ENCODE measurements at regions not wholly inside any gene's neighbourhood (a gene's known extent, or its start where the extent isn't known, plus 50 kb on each side); places are given as distances from the start of the nearest gene placed in this dataset.

DNA sequence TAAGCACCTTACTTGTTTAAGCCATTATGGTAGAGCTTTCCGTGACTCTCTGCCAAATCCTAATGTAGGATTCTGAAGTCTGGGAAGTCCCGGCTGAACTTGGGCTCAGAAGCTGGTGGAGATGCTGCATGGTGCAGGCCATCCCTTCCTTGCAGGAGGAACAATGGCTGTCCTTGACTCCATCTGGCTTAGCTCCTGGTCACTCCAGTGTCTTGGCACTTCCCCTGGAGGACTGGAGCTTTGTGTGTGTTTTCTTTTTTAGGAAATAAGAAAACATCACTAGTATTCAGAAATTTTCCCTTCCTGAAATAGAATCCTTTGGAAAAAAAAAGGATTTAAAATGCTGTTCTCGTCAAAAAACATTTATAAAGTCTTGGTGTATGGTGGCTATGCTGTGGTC lies 209.3 kb upstream of the ROPN1 start:
- ATAC-seq (replicated peaks) (no peak), DNase-seq (no peak)
- Mint-ChIP-seq H3K27ac (no peak overlapping the region), H3K27me3 (peaks cover 19 to 48% of the 10 kb centered on the region in 2 donors), H3K4me1 (ENCODE audit: low read depth in 2 of 2) (no peaks in the 10 kb centered on the region), H3K9me3 (peaks cover 0 to 2% of the 10 kb centered on the region in 2 donors), H3K36me3 (ENCODE audit: insufficient read depth) (no peaks in the 10 kb centered on the region), H3K4me3 (no peak overlapping the region)

DNA sequence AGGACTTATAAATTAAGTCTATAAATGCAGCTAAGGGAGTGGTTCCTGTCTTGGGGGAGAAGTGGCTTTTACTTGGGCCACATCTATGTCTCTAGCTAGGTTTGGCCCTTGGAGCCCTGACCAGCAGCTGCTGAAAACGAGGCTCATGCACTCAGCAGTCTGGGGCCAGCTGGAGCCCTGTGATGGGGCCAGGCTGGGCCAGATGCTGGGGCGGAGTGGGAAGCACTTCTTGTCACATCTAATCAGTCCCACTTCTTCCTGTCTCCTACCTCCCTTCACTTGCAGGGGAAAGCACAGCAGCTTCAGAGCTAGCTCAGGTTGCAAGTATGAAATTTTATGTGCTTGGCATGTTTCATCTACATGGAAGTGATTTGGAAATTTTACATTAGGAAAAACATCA lies 209.9 kb upstream of the ROPN1 start:
- Mint-ChIP-seq H3K9me3 (peaks cover 0 to 2% of the 10 kb centered on the region in 2 donors), H3K36me3 (ENCODE audit: insufficient read depth) (no peaks in the 10 kb centered on the region), H3K27me3 (peaks cover 19 to 53% of the 10 kb centered on the region in 2 donors), H3K27ac (no peak overlapping the region), H3K4me1 (ENCODE audit: low read depth in 2 of 2) (no peaks in the 10 kb centered on the region), H3K4me3 (no peak overlapping the region)
- DNase-seq (no peak), ATAC-seq (replicated peaks) (no peak)

DNA sequence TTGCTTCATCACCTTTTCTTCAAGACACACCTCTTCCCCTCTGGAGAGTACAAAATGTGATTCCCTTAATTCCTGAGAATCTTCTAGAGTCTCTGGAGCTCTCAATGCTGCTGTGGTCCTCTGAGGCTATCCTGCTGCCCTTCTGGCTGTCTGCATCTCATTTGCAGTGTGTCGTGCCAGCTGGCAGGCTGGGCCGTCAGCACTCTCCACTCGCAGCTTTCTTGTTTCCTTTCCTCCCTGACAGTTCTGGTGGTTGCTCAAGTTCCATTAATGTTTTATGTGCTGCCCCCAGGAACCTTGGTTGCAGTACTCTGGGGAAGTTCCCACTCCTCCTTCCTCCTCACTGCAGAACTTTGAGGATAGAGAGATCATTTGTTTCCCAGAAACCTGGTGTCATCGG lies 210.8 kb upstream of the ROPN1 start:
- ATAC-seq (replicated peaks): no peak
- Mint-ChIP-seq H3K9me3 (peaks cover 0 to 2% of the 10 kb centered on the region in 2 donors), H3K27me3 (peaks cover 19 to 50% of the 10 kb centered on the region in 2 donors), H3K4me1 (ENCODE audit: low read depth in 2 of 2) (no peaks in the 10 kb centered on the region), H3K4me3 (no peak overlapping the region), H3K36me3 (ENCODE audit: insufficient read depth) (no peaks in the 10 kb centered on the region), H3K27ac (no peak overlapping the region)
- DNase-seq: no peak

DNA sequence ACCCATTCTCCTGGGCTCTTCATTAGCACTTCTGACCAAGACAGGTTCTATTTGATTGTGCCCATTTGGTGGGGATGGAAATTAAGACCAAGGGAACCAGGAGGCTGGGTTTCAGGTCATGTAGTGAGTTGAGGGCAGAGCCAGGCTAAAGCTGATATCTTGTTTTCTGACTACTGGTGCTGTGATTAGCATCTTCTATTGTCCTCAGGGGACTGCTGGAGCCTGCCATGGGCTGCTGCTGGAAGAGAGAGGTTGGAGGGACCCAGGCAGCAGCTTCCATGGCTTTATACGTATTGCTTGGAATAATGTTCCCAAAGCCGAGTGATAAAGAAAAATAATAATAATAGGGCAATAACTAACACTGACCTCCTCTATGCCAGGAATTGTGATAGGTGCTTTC lies 211.4 kb upstream of the ROPN1 start:
- H3K4me3 Mint-ChIP-seq: no peak overlapping the region
- H3K27me3 Mint-ChIP-seq: peaks cover 19 to 47% of the 10 kb centered on the region in 2 donors
- no peaks in the 10 kb centered on the region for H3K4me1 Mint-ChIP-seq (ENCODE audit: low read depth in 2 of 2)

DNA sequence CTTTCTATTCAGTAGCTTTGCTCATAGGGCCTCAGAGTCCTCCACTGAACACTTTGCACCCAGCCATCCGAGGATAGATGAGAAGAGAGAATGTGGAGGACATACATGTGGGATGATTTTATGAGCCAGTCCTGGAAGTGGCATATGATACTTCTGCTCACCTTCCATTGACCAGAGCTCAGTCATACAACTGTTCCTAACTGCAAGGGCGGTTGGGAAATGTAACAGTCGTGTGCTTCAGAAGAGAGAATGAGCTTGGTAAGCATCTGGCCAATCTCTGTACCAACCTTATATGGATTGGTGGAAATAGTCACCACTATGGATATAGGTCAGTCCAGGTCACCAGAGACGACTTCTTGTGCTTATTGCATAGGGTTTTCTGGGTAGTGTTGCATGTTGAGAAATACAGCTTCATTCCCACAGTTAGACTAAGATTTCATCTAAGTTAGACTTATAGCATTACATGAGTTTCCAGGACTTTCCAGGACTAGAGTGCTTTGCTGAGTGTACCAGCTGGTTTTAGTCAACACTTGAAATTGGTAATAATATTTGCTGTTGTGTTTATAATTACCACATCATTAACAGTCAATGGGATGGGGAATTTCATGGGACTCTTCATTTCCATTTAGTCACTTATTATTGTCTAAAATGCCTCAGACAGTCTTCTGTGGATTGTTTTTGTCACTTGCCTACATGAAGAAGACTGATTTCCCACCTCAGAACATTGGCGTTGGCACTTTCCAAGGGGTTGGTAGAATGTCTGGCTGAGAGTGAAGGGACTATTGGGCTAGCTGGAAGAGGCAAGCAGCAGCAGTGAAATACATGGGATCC lies 214.5 kb upstream of the ROPN1 start:
- Mint-ChIP-seq H3K27ac (no peak overlapping the region), H3K4me1 (ENCODE audit: low read depth in 2 of 2) (no peaks in the 10 kb centered on the region), H3K9me3 (peaks cover 0 to 2% of the 10 kb centered on the region in 2 donors), H3K4me3 (no peak overlapping the region), H3K27me3 (peaks cover 19 to 33% of the 10 kb centered on the region in 2 donors), H3K36me3 (ENCODE audit: insufficient read depth) (no peaks in the 10 kb centered on the region)
- DNase-seq: no peak
- ATAC-seq (replicated peaks): no peak

More for the DNA sequence above, 211.4 kb upstream of the ROPN1 start:
- ATAC-seq (replicated peaks) (no peak), DNase-seq (no peak)
- peaks cover 0 to 2% of the 10 kb centered on the region in 2 donors for H3K9me3 Mint-ChIP-seq
- H3K27ac Mint-ChIP-seq: no peak overlapping the region
- H3K36me3 Mint-ChIP-seq (ENCODE audit: insufficient read depth): no peaks in the 10 kb centered on the region

DNA sequence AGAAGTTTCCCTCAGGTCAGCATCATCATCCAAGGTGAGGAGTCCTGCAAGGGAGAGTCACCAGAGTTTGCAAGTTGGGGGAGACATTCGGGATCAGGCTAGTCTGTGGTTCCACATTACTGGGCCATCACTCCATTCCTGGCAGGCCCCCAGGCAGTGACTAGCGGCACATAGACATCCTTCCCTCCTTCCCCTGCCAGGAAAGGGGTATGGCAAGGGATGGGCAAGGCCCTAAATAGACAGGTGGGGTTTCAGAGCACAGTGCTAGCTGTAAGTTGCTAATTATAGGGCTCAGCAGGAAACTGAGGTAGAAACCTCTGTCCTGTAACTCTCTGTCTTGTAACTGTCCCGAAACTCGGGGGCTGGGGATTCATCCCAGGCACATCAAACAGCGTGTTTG lies 215.2 kb upstream of the ROPN1 start:
- H3K27me3 Mint-ChIP-seq: peaks cover 19 to 28% of the 10 kb centered on the region in 2 donors
- H3K36me3 Mint-ChIP-seq (ENCODE audit: insufficient read depth): no peaks in the 10 kb centered on the region
- no peak for ATAC-seq (replicated peaks)
- H3K4me3 Mint-ChIP-seq: no peak overlapping the region
- no peak for DNase-seq
- H3K27ac Mint-ChIP-seq: no peak overlapping the region
- H3K4me1 Mint-ChIP-seq (ENCODE audit: low read depth in 2 of 2): no peaks in the 10 kb centered on the region
- peaks cover 0 to 2% of the 10 kb centered on the region in 2 donors for H3K9me3 Mint-ChIP-seq

DNA sequence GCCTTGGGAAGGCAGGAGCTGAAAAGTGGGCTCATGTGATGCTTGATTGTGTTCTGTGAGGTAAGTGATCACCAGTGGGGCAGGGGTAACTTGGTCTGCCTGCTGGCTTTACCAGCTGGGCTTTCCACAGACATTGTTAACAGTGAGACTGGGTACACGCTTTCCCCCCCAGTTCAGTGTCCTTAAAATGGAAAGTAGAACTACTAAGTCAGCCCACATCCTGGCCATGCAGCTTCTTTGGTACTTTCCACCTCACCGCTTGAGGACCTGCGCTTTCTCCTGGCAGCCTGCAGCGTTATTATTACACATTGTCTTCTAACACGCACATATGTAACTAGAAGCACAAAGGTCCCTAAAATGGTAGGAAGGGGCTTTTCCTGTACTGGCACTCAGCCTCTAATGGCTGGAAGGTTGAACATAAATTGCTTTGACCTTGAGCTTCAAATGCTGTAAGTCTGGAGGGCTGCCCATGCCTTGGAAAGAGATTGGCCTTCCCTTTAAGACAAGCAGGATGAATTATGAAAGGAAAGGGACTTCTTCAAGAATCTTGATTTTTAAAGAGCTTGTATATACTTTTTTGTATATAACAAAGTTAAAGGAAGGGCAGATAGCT lies 216.1 kb upstream of the ROPN1 start:
- H3K4me1 Mint-ChIP-seq (ENCODE audit: low read depth in 2 of 2): no peaks in the 10 kb centered on the region

DNA sequence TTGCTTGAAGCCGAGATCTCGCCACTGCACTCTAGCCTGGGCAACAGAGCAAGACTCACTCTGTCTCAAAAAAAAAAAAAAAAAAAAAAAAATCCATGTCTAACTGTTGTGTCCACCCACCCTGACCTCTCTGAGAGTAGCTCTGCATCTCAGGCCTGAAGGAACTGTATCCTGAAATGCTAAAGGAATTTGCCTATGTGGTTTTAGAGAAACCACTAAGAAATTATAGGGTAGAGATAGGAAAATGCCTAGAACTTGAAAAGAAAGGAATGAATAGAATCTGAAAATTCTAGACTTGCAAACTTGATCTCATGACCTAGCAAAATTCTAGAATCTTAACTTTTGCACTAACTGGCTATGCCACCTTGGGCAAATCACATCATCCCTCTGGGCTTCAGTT lies 217.5 kb upstream of the ROPN1 start:
- ATAC-seq (replicated peaks): no peak
- no peak overlapping the region for H3K27ac Mint-ChIP-seq
- H3K4me3 Mint-ChIP-seq: no peak overlapping the region
- DNase-seq: no peak
- no peaks in the 10 kb centered on the region for H3K4me1 Mint-ChIP-seq (ENCODE audit: low read depth in 2 of 2)
- peaks cover 0 to 2% of the 10 kb centered on the region in 2 donors for H3K9me3 Mint-ChIP-seq
- H3K27me3 Mint-ChIP-seq: peaks cover 8 to 17% of the 10 kb centered on the region in 2 donors
- no peaks in the 10 kb centered on the region for H3K36me3 Mint-ChIP-seq (ENCODE audit: insufficient read depth)

More for the DNA sequence above, 216.1 kb upstream of the ROPN1 start:
- H3K9me3 Mint-ChIP-seq: peaks cover 0 to 2% of the 10 kb centered on the region in 2 donors
- no peak overlapping the region for H3K27ac Mint-ChIP-seq
- no peak overlapping the region for H3K4me3 Mint-ChIP-seq
- ATAC-seq (replicated peaks) (no peak), DNase-seq (no peak)
- H3K27me3 Mint-ChIP-seq: peaks cover 12 to 20% of the 10 kb centered on the region in 2 donors
- no peaks in the 10 kb centered on the region for H3K36me3 Mint-ChIP-seq (ENCODE audit: insufficient read depth)

DNA sequence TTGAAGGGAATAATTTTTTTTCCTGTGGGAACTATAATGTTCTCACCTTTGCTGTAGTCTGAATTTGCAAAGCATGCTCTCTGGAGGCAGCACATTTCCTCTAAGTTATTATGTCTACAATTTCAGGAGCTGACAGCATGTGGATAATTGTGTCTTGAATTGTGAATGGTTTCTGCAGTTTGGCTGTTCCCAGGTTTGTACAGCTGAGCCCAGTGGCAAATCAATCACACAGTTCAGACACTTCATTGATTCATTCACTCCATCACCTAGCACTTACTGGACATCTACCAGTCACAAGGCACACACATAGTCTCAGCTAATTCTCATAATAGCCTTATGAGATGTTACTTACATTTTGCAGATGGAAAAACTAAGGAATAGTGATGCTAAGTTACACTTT lies 219.0 kb upstream of the ROPN1 start:
- ATAC-seq (replicated peaks): no peak
- H3K27ac Mint-ChIP-seq: no peak overlapping the region
- H3K9me3 Mint-ChIP-seq: peaks cover 0 to 2% of the 10 kb centered on the region in 2 donors
- DNase-seq: no peak
- peaks cover 0 to 14% of the 10 kb centered on the region in 2 donors for H3K27me3 Mint-ChIP-seq
- no peak overlapping the region for H3K4me3 Mint-ChIP-seq
- H3K36me3 Mint-ChIP-seq (ENCODE audit: insufficient read depth): no peaks in the 10 kb centered on the region
- no peaks in the 10 kb centered on the region for H3K4me1 Mint-ChIP-seq (ENCODE audit: low read depth in 2 of 2)

DNA sequence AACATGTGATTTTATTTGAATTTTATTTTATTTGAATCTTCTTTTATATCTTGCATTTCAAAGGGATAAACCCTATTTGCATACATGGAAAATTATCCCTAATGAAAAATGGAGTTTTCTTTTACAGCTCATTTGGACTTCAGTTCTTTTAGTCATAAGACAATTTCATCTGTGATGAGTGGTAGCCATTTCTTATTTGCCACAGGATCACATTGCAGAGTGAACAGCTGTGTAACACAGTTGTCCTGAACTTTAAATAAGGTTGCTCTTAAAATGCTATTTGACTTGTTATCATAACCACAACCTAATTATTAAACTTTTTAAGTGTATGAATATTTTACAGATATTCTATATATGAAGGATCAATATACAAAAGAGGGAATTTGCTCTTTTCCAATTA lies 221.7 kb upstream of the ROPN1 start:
- DNase-seq (no peak), ATAC-seq (replicated peaks) (no peak)
- no peaks in the 10 kb centered on the region for H3K36me3 Mint-ChIP-seq (ENCODE audit: insufficient read depth)
- no peaks in the 10 kb centered on the region for H3K4me1 Mint-ChIP-seq (ENCODE audit: low read depth in 2 of 2)
- H3K27me3 Mint-ChIP-seq: no peaks in the 10 kb centered on the region
- no peak overlapping the region for H3K4me3 Mint-ChIP-seq
- H3K9me3 Mint-ChIP-seq: peaks cover 0 to 1% of the 10 kb centered on the region in 2 donors
- H3K27ac Mint-ChIP-seq: no peak overlapping the region

DNA sequence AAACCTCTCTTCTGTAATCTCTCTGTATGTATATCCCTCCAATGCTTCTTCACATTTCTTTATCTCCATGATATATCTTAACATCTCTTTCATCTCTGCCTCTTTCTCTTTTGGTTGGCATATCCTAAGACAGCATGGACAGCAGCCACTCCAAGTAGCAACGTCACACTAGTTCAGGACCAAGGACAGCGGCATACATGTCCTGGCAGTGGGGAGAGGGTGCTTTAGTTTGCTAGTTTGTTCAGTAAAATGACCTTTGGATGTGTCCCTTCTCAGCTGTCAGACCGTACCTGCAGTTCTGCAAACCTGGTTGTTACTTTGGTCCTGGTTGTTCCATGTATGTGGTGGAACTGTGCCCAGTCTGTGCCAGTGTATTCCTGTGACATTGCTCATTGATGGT lies 225.6 kb upstream of the ROPN1 start:
- no peak for ATAC-seq (replicated peaks)
- DNase-seq: no peak

DNA sequence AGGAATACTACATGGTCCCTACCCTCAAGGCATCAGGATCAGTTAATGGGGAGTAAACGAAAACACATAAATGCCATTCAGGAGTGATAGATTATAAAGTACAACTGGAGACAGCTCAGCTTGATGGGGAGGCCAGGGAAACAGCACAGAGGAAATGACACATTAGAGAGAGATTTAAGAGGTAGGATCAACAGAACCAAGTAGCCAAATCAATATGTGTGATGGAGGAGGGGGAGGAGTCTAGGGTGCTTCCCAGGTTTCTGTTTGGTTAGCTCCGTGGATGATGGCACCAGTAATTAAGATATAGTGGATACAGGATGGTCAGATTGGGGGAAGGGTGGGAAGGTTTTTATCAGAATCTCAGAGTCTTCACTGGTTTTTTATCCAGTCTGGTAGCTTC lies 229.5 kb upstream of the ROPN1 start:
- Mint-ChIP-seq H3K4me1 (ENCODE audit: low read depth in 2 of 2) (no peaks in the 10 kb centered on the region), H3K27me3 (peaks cover 15 to 19% of the 10 kb centered on the region in 2 donors), H3K4me3 (no peak overlapping the region), H3K9me3 (peaks cover 0 to 1% of the 10 kb centered on the region in 2 donors), H3K36me3 (ENCODE audit: insufficient read depth) (peaks cover 4% of the 10 kb centered on the region), H3K27ac (no peak overlapping the region)
- ATAC-seq (replicated peaks): no peak
- no peak for DNase-seq

More for the DNA sequence above, 225.6 kb upstream of the ROPN1 start:
- Mint-ChIP-seq H3K9me3 (peaks cover 0 to 1% of the 10 kb centered on the region in 2 donors), H3K4me3 (no peak overlapping the region), H3K27me3 (peaks cover 7 to 10% of the 10 kb centered on the region in 2 donors), H3K4me1 (ENCODE audit: low read depth in 2 of 2) (no peaks in the 10 kb centered on the region), H3K27ac (no peak overlapping the region), H3K36me3 (ENCODE audit: insufficient read depth) (peaks cover 4% of the 10 kb centered on the region)

DNA sequence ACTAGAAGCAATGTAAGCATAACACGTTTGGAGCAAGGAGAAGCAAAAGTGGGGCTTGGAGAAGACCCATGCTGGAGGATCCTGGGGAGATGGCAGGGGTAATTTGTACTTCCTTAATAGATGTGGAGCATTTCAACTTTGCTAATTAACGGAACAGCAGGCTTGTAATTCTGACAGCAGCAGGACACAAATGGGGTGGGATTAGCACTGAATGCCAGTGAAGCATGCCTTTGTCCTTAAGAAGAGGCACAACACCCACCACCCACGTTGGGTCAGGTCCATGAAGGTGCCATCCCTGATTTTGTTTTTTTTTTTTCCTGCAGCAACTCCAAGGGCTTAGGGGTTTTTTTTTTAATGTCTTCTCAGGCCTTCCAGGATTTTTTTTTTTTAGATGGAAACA lies 231.9 kb upstream of the ROPN1 start:
- Mint-ChIP-seq H3K36me3 (ENCODE audit: insufficient read depth) (peaks cover 4% of the 10 kb centered on the region), H3K9me3 (peaks cover 0 to 2% of the 10 kb centered on the region in 2 donors), H3K27me3 (peaks cover 15 to 20% of the 10 kb centered on the region in 2 donors), H3K27ac (no peak overlapping the region), H3K4me1 (ENCODE audit: low read depth in 2 of 2) (no peaks in the 10 kb centered on the region), H3K4me3 (no peak overlapping the region)
- DNase-seq (no peak), ATAC-seq (replicated peaks) (no peak)

DNA sequence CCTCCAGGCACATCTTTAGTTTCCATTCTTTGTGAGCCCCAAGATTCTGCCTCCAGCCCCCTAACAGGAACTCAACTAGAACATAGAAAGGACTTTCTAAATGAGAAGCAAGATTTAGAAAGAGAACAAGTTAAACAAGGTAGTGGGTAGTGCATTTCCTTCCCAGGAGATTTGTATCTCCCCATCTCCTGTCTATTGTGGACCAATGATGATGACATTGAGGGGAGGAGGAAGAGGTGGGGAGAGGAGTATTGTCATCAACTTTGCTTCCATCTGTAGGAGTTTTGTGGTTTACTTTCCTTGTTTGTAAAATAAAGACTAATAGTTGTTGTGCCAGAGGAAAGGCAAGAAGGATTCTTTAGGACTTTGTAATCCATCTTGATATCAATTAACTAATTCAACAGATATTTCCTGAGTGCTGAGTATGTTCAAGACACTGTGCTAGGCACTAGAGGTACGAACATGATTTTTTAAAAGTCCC lies 235.3 kb upstream of the ROPN1 start:
- ATAC-seq (replicated peaks): no peak
- no peak for DNase-seq
- H3K9me3 Mint-ChIP-seq: peaks cover 4 to 5% of the 10 kb centered on the region in 2 donors
- no peak overlapping the region for H3K4me3 Mint-ChIP-seq
- H3K4me1 Mint-ChIP-seq (ENCODE audit: low read depth in 2 of 2): no peaks in the 10 kb centered on the region
- peaks cover 24 to 32% of the 10 kb centered on the region in 2 donors for H3K27me3 Mint-ChIP-seq
- H3K27ac Mint-ChIP-seq: no peak overlapping the region
- H3K36me3 Mint-ChIP-seq (ENCODE audit: insufficient read depth): no peaks in the 10 kb centered on the region
